ENCODE measurements at regions not wholly inside any gene's neighbourhood (a gene's known extent, or its start where the extent isn't known, plus 50 kb on each side); places are given as distances from the start of the nearest gene placed in this dataset.

DNA sequence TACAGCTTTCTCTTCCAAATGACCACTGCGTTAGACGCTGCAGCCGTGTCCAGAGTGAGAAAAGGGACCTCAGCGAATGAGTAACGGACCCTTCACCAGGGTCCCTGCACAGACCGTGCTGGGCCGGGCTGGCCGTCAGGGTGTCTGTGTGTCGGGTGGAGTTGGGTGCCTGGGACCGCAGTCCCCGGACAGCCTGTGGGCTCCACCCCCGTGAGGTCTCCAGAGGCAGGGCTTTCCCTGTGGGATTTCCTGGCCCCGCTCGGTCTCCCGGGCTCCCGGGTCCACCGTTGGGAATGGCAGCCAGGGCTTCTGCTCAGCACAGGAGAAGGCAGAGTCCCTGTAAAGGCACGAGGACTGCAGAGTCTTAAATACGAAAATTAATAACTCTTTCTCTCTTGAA lies 509.7 kb downstream of the TCERG1L start:
- no peak for TF ChIP-seq POLR2A (IDR thresholded peaks at IDR 0.05)
- TF ChIP-seq, protein P1, sequence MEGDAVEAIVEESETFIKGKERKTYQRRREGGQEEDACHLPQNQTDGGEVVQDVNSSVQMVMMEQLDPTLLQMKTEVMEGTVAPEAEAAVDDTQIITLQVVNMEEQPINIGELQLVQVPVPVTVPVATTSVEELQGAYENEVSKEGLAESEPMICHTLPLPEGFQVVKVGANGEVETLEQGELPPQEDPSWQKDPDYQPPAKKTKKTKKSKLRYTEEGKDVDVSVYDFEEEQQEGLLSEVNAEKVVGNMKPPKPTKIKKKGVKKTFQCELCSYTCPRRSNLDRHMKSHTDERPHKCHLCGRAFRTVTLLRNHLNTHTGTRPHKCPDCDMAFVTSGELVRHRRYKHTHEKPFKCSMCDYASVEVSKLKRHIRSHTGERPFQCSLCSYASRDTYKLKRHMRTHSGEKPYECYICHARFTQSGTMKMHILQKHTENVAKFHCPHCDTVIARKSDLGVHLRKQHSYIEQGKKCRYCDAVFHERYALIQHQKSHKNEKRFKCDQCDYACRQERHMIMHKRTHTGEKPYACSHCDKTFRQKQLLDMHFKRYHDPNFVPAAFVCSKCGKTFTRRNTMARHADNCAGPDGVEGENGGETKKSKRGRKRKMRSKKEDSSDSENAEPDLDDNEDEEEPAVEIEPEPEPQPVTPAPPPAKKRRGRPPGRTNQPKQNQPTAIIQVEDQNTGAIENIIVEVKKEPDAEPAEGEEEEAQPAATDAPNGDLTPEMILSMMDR (IDR thresholded peaks at IDR 0.05) = no peak
- TF ChIP-seq POLR2AphosphoS5 (IDR thresholded peaks at IDR 0.05) = no peak
- no peaks in the 10 kb centered on the region for H3K4me1 ChIP-seq
- H3K36me3 ChIP-seq = no peaks in the 10 kb centered on the region
- no peak overlapping the region for H3K27ac ChIP-seq
- no peak for DNase-seq (ENCODE audit: low spot score in 2 of 2)
- peaks cover 0 to 22% of the 10 kb centered on the region in 2 donors for H3K27me3 ChIP-seq
- H3K9me3 ChIP-seq = peaks cover 0 to 10% of the 10 kb centered on the region in 2 donors
- intact Hi-C loops (cut with DNase I; ENCODE audit: low total_unique reads) = no loop called here
- H3K4me3 ChIP-seq = no peak overlapping the region

DNA sequence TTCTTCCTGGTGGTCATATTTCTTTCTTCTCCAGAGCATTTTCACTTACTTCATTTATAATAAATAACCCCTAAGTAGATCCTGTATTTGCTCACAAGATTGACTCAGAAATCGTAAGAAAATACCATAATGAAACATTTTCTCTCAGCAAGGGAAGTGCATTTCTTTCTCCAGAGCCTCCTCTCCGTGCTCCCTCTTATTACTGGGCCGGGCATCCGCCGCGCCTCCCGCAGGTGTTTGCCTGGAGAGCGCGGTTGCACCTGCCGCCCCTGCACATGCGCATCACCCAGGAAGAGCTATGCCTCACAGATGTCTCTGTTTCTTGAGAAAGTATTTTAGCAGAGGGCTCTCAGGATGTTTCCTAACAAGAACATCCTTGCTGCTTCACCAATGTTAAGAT lies 509.2 kb downstream of the TCERG1L start:
- Histone ChIP-seq H3K9me3 (peaks cover 0 to 10% of the 10 kb centered on the region in 2 donors), H3K4me1 (no peaks in the 10 kb centered on the region), H3K27me3 (peaks cover 0 to 18% of the 10 kb centered on the region in 2 donors), H3K27ac (no peak overlapping the region), H3K4me3 (no peak overlapping the region), H3K36me3 (no peaks in the 10 kb centered on the region)
- DNase-seq (ENCODE audit: low spot score in 2 of 2) = no peak
- TF ChIP-seq, protein P1 (IDR thresholded peaks at IDR 0.05) = no peak
- TF ChIP-seq POLR2AphosphoS5 (IDR thresholded peaks at IDR 0.05) = no peak
- no peak for TF ChIP-seq POLR2A (IDR thresholded peaks at IDR 0.05)
- intact Hi-C loops (cut with DNase I; ENCODE audit: low total_unique reads) = no loop called here

DNA sequence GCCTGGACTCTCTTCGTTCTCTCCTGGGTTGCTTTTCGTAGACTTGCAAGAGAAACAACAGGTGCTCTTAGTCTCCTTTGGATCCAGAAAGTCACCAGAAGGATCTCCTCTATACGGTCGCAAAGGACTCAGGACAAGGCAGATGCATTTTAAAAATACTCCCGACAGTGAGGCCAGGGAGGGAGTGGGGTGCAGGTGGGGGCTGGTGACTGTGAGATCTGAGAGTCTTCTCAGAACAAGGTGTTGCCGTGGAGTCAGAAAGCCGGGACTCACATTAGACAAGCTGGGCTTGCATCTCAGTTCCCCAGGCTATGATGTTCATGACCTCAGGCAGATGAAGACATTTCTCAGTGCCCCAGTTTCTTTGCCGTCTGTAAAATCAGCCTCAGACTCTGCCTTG lies 507.2 kb downstream of the TCERG1L start:
- H3K27me3 ChIP-seq = peaks cover 0 to 8% of the 10 kb centered on the region in 2 donors
- TF ChIP-seq, protein P1 (IDR thresholded peaks at IDR 0.05) = no peak
- TF ChIP-seq POLR2A (IDR thresholded peaks at IDR 0.05) (no peak), POLR2AphosphoS5 (IDR thresholded peaks at IDR 0.05) (no peak)
- H3K4me3 ChIP-seq = no peak overlapping the region
- no peaks in the 10 kb centered on the region for H3K36me3 ChIP-seq
- no peaks in the 10 kb centered on the region for H3K4me1 ChIP-seq
- intact Hi-C loops (cut with DNase I; ENCODE audit: low total_unique reads) = no loop called here
- peaks cover 0 to 10% of the 10 kb centered on the region in 2 donors for H3K9me3 ChIP-seq
- no peak for DNase-seq (ENCODE audit: low spot score in 2 of 2)
- H3K27ac ChIP-seq = no peak overlapping the region

DNA sequence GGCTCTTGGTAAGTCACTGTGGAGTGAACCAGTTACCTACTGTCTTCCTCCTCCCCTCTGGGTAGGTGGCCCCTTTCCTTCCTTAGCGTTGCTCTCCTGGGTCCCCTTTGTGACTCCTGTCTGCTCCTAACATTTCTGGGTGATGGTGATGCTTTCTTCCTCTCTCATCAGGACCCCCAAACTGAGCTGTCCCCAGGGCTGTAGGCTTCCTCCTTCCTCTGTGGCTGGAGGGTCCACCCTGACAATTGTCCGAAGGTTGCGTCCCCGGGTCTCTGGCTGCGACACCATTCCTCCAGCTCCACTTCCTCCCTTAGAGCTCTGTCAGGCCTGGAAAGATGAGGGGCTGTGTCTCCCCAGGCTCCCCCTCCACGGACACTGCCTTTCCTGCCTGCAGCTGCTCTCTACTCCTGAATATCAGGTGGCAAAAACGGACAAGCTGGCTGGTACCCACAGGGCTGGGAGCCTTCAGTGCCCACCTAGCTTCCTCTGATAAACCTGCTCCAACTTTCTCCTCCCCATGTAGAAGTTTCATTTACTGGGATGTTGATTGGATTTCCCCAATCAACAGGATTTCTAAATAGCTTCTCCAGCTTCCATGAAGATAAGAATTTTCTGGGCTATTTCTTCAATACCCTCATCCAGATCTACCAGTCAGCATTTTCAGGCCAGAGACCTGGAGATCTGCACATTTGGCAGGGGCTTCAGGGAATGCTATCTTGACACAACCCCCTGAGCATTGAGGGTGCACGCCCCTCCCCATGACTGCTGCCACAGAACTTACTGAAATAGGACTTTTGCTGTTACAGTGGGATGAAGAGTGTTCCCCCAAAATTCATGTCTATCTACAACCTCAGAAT lies 506.5 kb downstream of the TCERG1L start:
- H3K36me3 ChIP-seq = no peaks in the 10 kb centered on the region
- TF ChIP-seq POLR2A (IDR thresholded peaks at IDR 0.05) (no peak), POLR2AphosphoS5 (IDR thresholded peaks at IDR 0.05) (no peak)
- TF ChIP-seq, protein P1 (IDR thresholded peaks at IDR 0.05) = no peak
- H3K4me3 ChIP-seq = no peak overlapping the region
- intact Hi-C loops (cut with DNase I; ENCODE audit: low total_unique reads) = loop anchor here (5.0 kb wide), 1 partner anchor 1077 kb away; no protein-coding TSS in a partner anchor
- peaks cover 0 to 10% of the 10 kb centered on the region in 2 donors for H3K9me3 ChIP-seq
- H3K4me1 ChIP-seq = no peaks in the 10 kb centered on the region
- no peak overlapping the region for H3K27ac ChIP-seq
- DNase-seq (ENCODE audit: low spot score in 2 of 2) = no peak
- peaks cover 0 to 15% of the 10 kb centered on the region in 2 donors for H3K27me3 ChIP-seq

DNA sequence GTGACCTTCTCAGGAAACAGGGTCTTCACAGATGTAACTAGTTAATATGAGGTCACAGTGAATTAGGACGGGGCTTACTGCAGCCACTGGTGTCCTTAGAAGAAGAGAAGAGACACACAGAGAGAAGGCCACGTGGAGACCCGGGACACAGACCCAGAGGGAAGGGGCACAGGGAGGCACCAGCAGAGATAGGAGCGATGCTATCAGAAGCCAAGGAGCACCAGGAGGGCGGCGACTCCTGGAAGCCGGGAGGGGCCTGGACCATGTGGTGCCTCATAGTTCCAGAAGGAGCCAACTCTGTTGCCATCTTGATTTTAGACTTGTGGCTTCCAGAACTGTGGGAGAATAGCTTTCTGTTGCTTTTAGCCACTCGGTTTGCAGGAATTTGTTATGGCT lies 505.9 kb downstream of the TCERG1L start:
- no peaks in the 10 kb centered on the region for H3K36me3 ChIP-seq
- H3K27me3 ChIP-seq = peaks cover 0 to 19% of the 10 kb centered on the region in 2 donors
- no peak overlapping the region for H3K27ac ChIP-seq
- peaks cover 0 to 10% of the 10 kb centered on the region in 2 donors for H3K9me3 ChIP-seq
- DNase-seq (ENCODE audit: low spot score in 2 of 2) = no peak
- TF ChIP-seq, protein P1 (IDR thresholded peaks at IDR 0.05) = no peak
- no peak for TF ChIP-seq POLR2AphosphoS5 (IDR thresholded peaks at IDR 0.05)
- no peak for TF ChIP-seq POLR2A (IDR thresholded peaks at IDR 0.05)
- H3K4me1 ChIP-seq = no peaks in the 10 kb centered on the region
- no peak overlapping the region for H3K4me3 ChIP-seq
- intact Hi-C loops (cut with DNase I; ENCODE audit: low total_unique reads) = loop anchor here (5.0 kb wide), 1 partner anchor 1077 kb away; no protein-coding TSS in a partner anchor
